Body of pancreas (tissue), 4 donors: ENCODE measurements at regions not wholly inside any gene's neighbourhood (a gene's known extent, or its start where the extent isn't known, plus 50 kb on each side); places are given as distances from the start of the nearest gene placed in this dataset.

Experiments
- POLR2A ChIP-seq, 3 donors: fragments of 450-650 bp; IDR thresholded peaks; one replicate each; pipeline ENCODE4 v1.6.1; 2016; ENCODE audit warnings: antibody characterized with exemption in 3 of 3, mild to moderate bottlenecking in 2 of 3
- TF ChIP-seq, protein P1 (sequence below), 7 experiments: fragments of 450-650 bp in 4 of 7; fragments of 200-600 bp in 3 of 7; sonication (generic) in 3 of 7; IDR thresholded peaks; one replicate each; pipeline ENCODE4 v1.5.1; 2016 to 2019; ENCODE audit warnings: antibody characterized with exemption in 7 of 7

DNA sequence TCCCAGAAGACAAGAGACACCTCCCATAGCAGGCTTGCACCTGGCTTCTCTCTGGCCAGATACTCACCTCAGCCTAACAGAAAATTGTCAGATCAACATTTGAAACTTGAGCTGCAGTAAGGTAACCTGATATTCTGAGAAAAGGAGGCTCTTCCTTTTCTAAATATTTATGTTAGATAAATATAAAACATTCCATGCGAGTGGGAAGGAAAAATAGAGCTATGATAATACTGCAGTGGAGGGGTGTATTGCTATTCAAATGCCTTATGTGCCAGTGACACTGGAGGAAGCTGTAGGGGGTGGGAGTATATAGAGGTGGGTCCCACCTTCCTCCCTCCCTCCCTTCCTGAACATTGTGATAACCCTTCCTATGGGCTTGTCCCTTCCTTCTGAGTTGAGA lies 515.5 kb upstream of the CHAC2 start:
- TF ChIP-seq, protein P1, sequence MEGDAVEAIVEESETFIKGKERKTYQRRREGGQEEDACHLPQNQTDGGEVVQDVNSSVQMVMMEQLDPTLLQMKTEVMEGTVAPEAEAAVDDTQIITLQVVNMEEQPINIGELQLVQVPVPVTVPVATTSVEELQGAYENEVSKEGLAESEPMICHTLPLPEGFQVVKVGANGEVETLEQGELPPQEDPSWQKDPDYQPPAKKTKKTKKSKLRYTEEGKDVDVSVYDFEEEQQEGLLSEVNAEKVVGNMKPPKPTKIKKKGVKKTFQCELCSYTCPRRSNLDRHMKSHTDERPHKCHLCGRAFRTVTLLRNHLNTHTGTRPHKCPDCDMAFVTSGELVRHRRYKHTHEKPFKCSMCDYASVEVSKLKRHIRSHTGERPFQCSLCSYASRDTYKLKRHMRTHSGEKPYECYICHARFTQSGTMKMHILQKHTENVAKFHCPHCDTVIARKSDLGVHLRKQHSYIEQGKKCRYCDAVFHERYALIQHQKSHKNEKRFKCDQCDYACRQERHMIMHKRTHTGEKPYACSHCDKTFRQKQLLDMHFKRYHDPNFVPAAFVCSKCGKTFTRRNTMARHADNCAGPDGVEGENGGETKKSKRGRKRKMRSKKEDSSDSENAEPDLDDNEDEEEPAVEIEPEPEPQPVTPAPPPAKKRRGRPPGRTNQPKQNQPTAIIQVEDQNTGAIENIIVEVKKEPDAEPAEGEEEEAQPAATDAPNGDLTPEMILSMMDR (IDR thresholded peaks at IDR 0.05), result no peak
- TF ChIP-seq POLR2A (IDR thresholded peaks at IDR 0.05), result no peak
